ENCODE measurements at regions not wholly inside any gene's neighbourhood (a gene's known extent, or its start where the extent isn't known, plus 50 kb on each side); places are given as distances from the start of the nearest gene placed in this dataset.

DNA sequence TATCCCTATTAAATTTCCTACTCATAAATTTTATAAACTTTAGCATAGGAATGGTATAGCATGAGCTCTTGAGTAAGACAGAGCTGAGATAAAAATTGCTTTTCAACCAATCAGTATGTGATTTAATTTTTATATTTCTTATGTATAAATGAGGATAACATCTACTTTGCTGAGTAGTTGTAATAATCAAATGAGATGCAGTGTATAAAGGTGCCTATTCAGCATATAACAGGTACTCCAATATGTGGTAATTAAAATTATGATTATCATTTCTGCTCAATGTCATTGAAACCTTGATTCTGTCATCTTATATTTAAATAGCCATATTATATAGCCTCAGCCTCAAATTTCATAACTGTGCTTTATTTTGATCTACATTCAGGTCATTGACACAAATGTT lies 700.4 kb upstream of the SLC8A1 start (continued):
- TF ChIP-seq EP300 (IDR thresholded peaks at IDR 0.05) = no peak
- TF ChIP-seq, protein P1, sequence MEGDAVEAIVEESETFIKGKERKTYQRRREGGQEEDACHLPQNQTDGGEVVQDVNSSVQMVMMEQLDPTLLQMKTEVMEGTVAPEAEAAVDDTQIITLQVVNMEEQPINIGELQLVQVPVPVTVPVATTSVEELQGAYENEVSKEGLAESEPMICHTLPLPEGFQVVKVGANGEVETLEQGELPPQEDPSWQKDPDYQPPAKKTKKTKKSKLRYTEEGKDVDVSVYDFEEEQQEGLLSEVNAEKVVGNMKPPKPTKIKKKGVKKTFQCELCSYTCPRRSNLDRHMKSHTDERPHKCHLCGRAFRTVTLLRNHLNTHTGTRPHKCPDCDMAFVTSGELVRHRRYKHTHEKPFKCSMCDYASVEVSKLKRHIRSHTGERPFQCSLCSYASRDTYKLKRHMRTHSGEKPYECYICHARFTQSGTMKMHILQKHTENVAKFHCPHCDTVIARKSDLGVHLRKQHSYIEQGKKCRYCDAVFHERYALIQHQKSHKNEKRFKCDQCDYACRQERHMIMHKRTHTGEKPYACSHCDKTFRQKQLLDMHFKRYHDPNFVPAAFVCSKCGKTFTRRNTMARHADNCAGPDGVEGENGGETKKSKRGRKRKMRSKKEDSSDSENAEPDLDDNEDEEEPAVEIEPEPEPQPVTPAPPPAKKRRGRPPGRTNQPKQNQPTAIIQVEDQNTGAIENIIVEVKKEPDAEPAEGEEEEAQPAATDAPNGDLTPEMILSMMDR (IDR thresholded peaks at IDR 0.05) = no peak
- TF ChIP-seq EHMT2 (IDR thresholded peaks at IDR 0.05; ENCODE audit: low read depth) = no peak
- no peak for TF ChIP-seq HOXB13 (CRISPR knock-in tag; IDR thresholded peaks at IDR 0.05; ENCODE audit: low read depth)
- no peak for TF ChIP-seq FOSL2 (IDR thresholded peaks at IDR 0.05)
- no peak for TF ChIP-seq FOSL2 (CRISPR knock-in tag; IDR thresholded peaks at IDR 0.05)
- no peak for TF ChIP-seq CEBPB (IDR thresholded peaks at IDR 0.05)
- no peak for TF ChIP-seq FOSB (CRISPR knock-in tag; IDR thresholded peaks at IDR 0.05)
- TF ChIP-seq CBX8 (IDR thresholded peaks at IDR 0.05) = no peak
- no peak for TF ChIP-seq JUN (IDR thresholded peaks at IDR 0.05)
- TF ChIP-seq RCOR1 (IDR thresholded peaks at IDR 0.05; ENCODE audit: low read depth, low read length) = no peak
- TF ChIP-seq JUNB (IDR thresholded peaks at IDR 0.05) = no peak
- TF ChIP-seq, protein P2, sequence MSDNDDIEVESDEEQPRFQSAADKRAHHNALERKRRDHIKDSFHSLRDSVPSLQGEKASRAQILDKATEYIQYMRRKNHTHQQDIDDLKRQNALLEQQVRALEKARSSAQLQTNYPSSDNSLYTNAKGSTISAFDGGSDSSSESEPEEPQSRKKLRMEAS (IDR thresholded peaks at IDR 0.05) = no peak

DNA sequence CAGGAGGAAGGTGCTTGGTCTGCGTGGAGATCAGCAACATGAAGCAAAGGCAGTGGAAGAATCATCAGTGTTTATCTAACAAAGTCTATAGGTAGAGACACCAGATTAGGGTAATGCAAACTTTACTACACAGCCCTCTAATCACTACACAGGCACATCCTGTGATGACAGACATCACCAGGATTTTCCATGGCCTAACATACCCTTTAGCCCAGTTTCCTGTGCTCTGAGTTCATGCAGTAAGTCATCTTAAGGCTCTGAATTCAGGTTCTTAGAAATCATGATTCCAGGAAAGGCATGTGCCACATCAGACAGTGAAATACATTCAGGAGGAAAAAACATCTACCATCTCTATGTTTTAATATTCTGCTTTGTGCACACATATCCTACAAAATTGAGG lies 708.5 kb upstream of the SLC8A1 start:
- no peaks in the 10 kb centered on the region for H3K9me3 ChIP-seq
- H3K27ac ChIP-seq = no peak overlapping the region
- WGBS (ENCODE audit: missing lambda C conversion rate) = 0% methylated on average over 1 of the region's 1 CpG
- TF ChIP-seq CHD2 (IDR thresholded peaks at IDR 0.05; ENCODE audit: low read length, partially characterized antibody) (no peak), EP300 (IDR thresholded peaks at IDR 0.05) (no peak), POLR2AphosphoS2 (conservative IDR thresholded peaks at IDR 0.05; ENCODE audit: low read length) (no peak)
- TF ChIP-seq, protein P3, sequence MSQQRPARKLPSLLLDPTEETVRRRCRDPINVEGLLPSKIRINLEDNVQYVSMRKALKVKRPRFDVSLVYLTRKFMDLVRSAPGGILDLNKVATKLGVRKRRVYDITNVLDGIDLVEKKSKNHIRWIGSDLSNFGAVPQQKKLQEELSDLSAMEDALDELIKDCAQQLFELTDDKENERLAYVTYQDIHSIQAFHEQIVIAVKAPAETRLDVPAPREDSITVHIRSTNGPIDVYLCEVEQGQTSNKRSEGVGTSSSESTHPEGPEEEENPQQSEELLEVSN (IDR thresholded peaks at IDR 0.05; ENCODE audit: borderline replicate concordance, low read depth) = no peak
- DNase-seq (ENCODE audit: low read depth in 1 of 2, low spot score in 1 of 2) (no peak), FAIRE-seq (no peak), ATAC-seq (0 out of 6 replicates have a peak, but pooled peaks of 1 of the 2 experiments have one; percentile 43)
- H3K4me2 ChIP-seq = no peak overlapping the region
- no peak overlapping the region for H3K4me3 ChIP-seq
- POLR2A ChIA-PET = no interaction called here
- no peaks in the 10 kb centered on the region for H3K4me1 ChIP-seq
- CTCF ChIA-PET = no interaction called here

DNA sequence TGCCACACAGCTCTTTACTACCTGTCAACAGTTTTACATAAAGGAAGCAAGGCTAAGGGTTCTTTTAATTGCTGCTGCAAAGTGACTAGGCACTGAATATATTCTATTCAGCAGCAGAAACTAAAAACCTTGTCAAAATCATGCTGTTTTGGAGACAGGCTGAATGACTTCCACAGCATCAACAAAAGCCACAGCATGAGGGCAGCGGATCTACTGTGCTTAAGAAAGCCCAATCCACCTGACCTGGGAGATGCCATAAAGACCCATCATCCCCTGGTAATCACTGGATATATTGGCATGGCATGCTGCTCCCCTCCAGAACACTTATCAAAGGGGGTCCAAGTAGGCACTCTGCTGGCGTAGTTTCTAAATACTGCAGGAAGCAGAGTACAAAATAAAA lies 715.1 kb upstream of the SLC8A1 start:
- Histone ChIP-seq H3K4me3 (no peak overlapping the region), H3K4me1 (no peaks in the 10 kb centered on the region), H3K4me2 (no peak overlapping the region), H3K27ac (no peak overlapping the region), H3K9me3 (no peaks in the 10 kb centered on the region)
- 29% methylated on average over 2 of the region's 2 CpGs for WGBS (ENCODE audit: missing lambda C conversion rate)
- TF ChIP-seq HOXB5 (CRISPR knock-in tag; IDR thresholded peaks at IDR 0.05) (no peak), POLR2A (IDR thresholded peaks at IDR 0.05; ENCODE audit: low read length) (no peak), CEBPB (IDR thresholded peaks at IDR 0.05) (no peak), MAFK (IDR thresholded peaks at IDR 0.05; ENCODE audit: partially characterized antibody) (no peak), GATA3 (IDR thresholded peaks at IDR 0.05; ENCODE audit: borderline replicate concordance) (no peak), CBX2 (IDR thresholded peaks at IDR 0.05; ENCODE audit: borderline replicate concordance, low read depth) (no peak), RNF2 (IDR thresholded peaks at IDR 0.05; ENCODE audit: borderline replicate concordance, low read depth) (no peak), JUN (IDR thresholded peaks at IDR 0.05) (no peak), CBX8 (IDR thresholded peaks at IDR 0.05) (no peak), EHMT2 (IDR thresholded peaks at IDR 0.05; ENCODE audit: low read depth) (no peak), SMC3 (IDR thresholded peaks at IDR 0.05) (no peak), KDM5A (IDR thresholded peaks at IDR 0.05) (no peak), HEYL (CRISPR knock-in tag; IDR thresholded peaks at IDR 0.05) (no peak), NR3C1 (IDR thresholded peaks at IDR 0.05) (no peak)
- TF ChIP-seq, protein P4, sequence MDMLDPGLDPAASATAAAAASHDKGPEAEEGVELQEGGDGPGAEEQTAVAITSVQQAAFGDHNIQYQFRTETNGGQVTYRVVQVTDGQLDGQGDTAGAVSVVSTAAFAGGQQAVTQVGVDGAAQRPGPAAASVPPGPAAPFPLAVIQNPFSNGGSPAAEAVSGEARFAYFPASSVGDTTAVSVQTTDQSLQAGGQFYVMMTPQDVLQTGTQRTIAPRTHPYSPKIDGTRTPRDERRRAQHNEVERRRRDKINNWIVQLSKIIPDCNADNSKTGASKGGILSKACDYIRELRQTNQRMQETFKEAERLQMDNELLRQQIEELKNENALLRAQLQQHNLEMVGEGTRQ (IDR thresholded peaks at IDR 0.05) = no peak
- TF ChIP-seq, protein P1 (IDR thresholded peaks at IDR 0.05) = no peak
- ChIA-PET POLR2A (no interaction called here), CTCF (no interaction called here)
- DNase-seq (ENCODE audit: low read depth in 1 of 2, low spot score in 1 of 2) = no peak
- no peak for FAIRE-seq
- no peak for ATAC-seq

All from A549 (cell line).